ENCODE measurements at regions not wholly inside any gene's neighbourhood (a gene's known extent, or its start where the extent isn't known, plus 50 kb on each side); places are given as distances from the start of the nearest gene placed in this dataset.

DNA sequence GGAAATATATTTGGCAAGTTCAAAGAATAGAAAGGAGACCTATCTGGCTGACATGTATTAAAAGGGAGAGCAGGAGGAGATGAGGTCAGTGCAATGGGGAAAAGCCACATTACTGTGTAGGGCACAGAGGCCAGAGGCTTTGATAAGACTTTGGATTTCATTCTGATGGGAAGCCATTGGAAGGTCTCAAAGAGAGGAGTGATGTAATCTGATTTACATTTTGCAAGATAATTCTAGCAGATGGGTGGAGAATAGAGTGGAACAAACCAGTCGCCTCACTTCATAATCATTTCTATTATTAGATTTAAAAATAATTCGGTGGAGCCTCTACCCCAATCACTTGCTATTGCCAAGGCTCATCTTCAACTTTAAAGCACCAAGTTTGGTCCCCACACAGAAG is 278.4 kb upstream of the ZC3H12C start:
- TF ChIP-seq, protein P1, sequence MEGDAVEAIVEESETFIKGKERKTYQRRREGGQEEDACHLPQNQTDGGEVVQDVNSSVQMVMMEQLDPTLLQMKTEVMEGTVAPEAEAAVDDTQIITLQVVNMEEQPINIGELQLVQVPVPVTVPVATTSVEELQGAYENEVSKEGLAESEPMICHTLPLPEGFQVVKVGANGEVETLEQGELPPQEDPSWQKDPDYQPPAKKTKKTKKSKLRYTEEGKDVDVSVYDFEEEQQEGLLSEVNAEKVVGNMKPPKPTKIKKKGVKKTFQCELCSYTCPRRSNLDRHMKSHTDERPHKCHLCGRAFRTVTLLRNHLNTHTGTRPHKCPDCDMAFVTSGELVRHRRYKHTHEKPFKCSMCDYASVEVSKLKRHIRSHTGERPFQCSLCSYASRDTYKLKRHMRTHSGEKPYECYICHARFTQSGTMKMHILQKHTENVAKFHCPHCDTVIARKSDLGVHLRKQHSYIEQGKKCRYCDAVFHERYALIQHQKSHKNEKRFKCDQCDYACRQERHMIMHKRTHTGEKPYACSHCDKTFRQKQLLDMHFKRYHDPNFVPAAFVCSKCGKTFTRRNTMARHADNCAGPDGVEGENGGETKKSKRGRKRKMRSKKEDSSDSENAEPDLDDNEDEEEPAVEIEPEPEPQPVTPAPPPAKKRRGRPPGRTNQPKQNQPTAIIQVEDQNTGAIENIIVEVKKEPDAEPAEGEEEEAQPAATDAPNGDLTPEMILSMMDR (IDR thresholded peaks at IDR 0.05): no peak
- H3K27me3 ChIP-seq: no peaks in the 10 kb centered on the region
- no peaks in the 10 kb centered on the region for H3K36me3 ChIP-seq
- no peak overlapping the region for H3K4me3 ChIP-seq
- DNase-seq (ENCODE audit: low spot score): no peak
- H3K27ac ChIP-seq: no peak overlapping the region
- no peaks in the 10 kb centered on the region for H3K4me1 ChIP-seq
- no peaks in the 10 kb centered on the region for H3K9me3 ChIP-seq

DNA sequence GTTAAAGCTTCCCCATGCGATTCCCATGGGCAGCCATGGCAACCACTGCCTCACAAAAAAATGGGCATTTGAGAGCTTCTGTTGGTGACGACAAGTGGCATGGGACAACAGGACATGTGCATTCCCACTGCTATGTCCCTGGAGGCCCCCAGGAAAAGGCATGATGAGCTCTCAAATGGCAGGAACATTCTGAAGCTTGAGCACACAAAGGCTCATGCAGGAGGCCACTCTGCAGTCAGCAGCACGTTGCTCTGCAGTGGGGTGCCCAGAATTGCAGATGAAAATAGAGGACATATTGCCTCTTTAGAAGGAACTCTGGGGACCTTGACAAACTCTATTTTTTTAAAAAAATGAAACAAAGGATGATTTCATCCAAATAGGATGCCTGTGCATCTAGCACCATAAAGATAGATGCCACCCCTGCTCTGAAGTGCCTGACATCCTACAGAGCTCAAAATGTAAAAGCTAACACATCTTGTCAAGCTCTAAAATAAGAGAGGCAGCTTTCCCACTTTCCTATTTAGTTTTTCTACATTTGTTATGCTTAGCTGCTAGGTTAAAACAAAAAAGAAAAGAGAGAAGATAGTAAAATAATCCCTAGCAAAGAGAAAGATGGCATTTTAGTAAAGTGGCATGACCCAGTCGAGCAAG is 277.6 kb upstream of the ZC3H12C start:
- Histone ChIP-seq H3K27me3 (no peaks in the 10 kb centered on the region), H3K36me3 (no peaks in the 10 kb centered on the region), H3K4me3 (no peak overlapping the region), H3K9me3 (no peaks in the 10 kb centered on the region), H3K27ac (no peak overlapping the region), H3K4me1 (no peaks in the 10 kb centered on the region)
- TF ChIP-seq, protein P1 (IDR thresholded peaks at IDR 0.05): no peak
- no peak for DNase-seq (ENCODE audit: low spot score)

DNA sequence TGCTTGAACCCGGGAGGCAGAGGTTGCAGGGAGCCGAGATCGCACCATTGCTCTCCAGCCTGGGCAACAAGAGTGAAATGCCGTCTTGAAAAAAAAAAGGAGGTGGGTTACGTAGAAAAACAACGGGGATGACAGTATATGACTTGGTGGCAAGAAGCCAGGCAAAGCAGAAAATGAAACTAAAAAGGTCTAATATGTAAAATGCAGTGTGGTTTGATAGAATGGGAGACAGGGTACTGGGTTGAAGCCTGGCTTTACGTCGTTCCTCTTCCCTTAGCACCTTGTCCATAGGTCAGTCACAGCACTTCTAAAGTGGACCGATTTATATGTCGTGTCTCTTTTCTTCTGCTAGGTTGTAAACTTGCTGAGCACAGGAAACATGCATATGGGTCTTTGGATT is 274.9 kb upstream of the ZC3H12C start:
- H3K27me3 ChIP-seq: no peaks in the 10 kb centered on the region
- TF ChIP-seq, protein P1 (IDR thresholded peaks at IDR 0.05): no peak
- H3K27ac ChIP-seq: no peak overlapping the region

DNA sequence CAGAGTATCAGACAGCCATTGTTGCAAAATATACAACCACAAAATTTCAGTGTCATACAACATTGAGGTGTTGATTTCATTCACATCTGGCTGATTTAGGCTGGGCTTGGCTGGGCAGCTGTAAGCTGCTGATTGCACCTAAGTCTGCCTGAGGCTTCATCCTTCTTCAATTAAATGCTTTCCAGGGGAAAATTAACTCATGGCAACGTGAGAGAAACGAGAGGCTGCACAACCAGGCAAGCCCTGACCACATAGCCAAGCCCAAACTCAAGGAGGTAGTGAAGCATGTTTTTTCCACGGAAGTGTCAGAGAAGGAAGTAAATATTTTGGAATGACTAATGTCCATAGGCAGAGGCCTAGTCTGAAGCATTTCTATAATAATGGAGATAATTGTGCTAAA is 273.8 kb upstream of the ZC3H12C start:
- Histone ChIP-seq H3K4me1 (no peaks in the 10 kb centered on the region), H3K36me3 (no peaks in the 10 kb centered on the region), H3K27me3 (no peaks in the 10 kb centered on the region), H3K4me3 (no peak overlapping the region), H3K9me3 (no peaks in the 10 kb centered on the region), H3K27ac (no peak overlapping the region)
- TF ChIP-seq, protein P1 (IDR thresholded peaks at IDR 0.05): no peak
- DNase-seq (ENCODE audit: low spot score): no peak

More for the DNA sequence above, 274.9 kb upstream of the ZC3H12C start:
- Histone ChIP-seq H3K9me3 (no peaks in the 10 kb centered on the region), H3K4me3 (no peak overlapping the region), H3K4me1 (no peaks in the 10 kb centered on the region), H3K36me3 (no peaks in the 10 kb centered on the region)
- DNase-seq (ENCODE audit: low spot score): no peak

DNA sequence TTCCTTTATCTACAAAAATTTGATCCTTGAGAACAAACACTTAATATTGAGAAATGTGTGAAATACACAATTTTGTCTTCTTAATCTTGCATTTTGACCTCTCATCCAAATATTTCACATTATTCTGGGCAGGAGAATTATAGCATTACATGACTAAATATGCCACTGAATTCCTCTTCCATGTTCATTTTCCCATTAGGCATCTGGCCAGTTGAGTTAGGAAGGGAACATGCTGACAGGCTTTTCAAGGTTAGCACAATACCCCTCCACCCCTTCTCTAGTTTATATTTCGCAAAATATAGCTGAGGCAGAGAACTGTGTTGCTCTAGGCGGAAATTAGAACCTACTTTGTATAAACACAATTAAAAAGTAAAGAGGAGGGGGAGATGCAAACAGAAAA is 271.7 kb upstream of the ZC3H12C start:
- H3K36me3 ChIP-seq: no peaks in the 10 kb centered on the region
- DNase-seq (ENCODE audit: low spot score): no peak
- TF ChIP-seq, protein P1 (IDR thresholded peaks at IDR 0.05): no peak
- H3K4me3 ChIP-seq: no peak overlapping the region
- H3K9me3 ChIP-seq: no peaks in the 10 kb centered on the region
- no peak overlapping the region for H3K27ac ChIP-seq
- H3K27me3 ChIP-seq: no peaks in the 10 kb centered on the region
- H3K4me1 ChIP-seq: no peaks in the 10 kb centered on the region
